HG02884 (cell line): ENCODE measurements at regions not wholly inside any gene's neighbourhood (a gene's known extent, or its start where the extent isn't known, plus 50 kb on each side); places are given as distances from the start of the nearest gene placed in this dataset.
"Not testable (repeated sequence)": the region's sequence is repeated elsewhere in the genome, so short reads cannot be mapped to it uniquely, and the experiment has no call there.

ENCODE experiments used
- ATAC-seq: cut with Tn5 transposase; IDR thresholded peaks from one replicate; pipeline ENCODE4 v1.9.1; 2021; ENCODE audit warnings: mild to moderate bottlenecking, moderate library complexity; ENCODE audit not compliant: unreplicated experiment

- ATAC-seq: not testable (repeated sequence)
Observed at GRCh38 chr6:44017307-44017706, 109.9 kb downstream of the MRPL14 start.

GRCh38 chr6:44016131-44016870, 111.0 kb downstream of the MRPL14 start:
- ATAC-seq: no peak

- ATAC-seq: no peak
Observed at GRCh38 chr6:44012078-44012493, 115.2 kb downstream of the MRPL14 start.

GRCh38 chr6:44011350-44011920, 115.8 kb downstream of the MRPL14 start:
- ATAC-seq: no peak

GRCh38 chr6:44010411-44011349, 116.6 kb downstream of the MRPL14 start:
- no peak for ATAC-seq

GRCh38 chr6:44009425-44010321, 117.6 kb downstream of the MRPL14 start:
- ATAC-seq: no peak

- ATAC-seq: no peak
Observed at GRCh38 chr6:44008821-44009370, 118.4 kb downstream of the MRPL14 start.

GRCh38 chr6:44007818-44008621, 119.2 kb downstream of the MRPL14 start:
- ATAC-seq: no peak

GRCh38 chr6:44006872-44007303, 120.4 kb downstream of the MRPL14 start:
- no peak for ATAC-seq

- ATAC-seq: no peak
Observed at GRCh38 chr6:44006123-44006871, 121.0 kb downstream of the MRPL14 start.

- ATAC-seq: no peak
Observed at GRCh38 chr6:44005507-44005903, 121.7 kb downstream of the MRPL14 start.

- no peak for ATAC-seq
Observed at GRCh38 chr6:44004625-44005506, 122.4 kb downstream of the MRPL14 start.

GRCh38 chr6:44004136-44004535, 123.1 kb downstream of the MRPL14 start:
- no peak for ATAC-seq

GRCh38 chr6:44003345-44004061, 123.7 kb downstream of the MRPL14 start:
- ATAC-seq: no peak

GRCh38 chr6:44002593-44003344, 124.5 kb downstream of the MRPL14 start:
- no peak for ATAC-seq

GRCh38 chr6:44002067-44002592, 125.1 kb downstream of the MRPL14 start:
- ATAC-seq: no peak
